GM19238 (cell line): ENCODE measurements at regions not wholly inside any gene's neighbourhood (a gene's known extent, or its start where the extent isn't known, plus 50 kb on each side); places are given as distances from the start of the nearest gene placed in this dataset.

Experiments
- DNase-seq: peaks from one replicate; pipeline ENCODE4 v3.0.0; 2011; ENCODE audit warnings: low spot score; ENCODE audit not compliant: insufficient read length

GRCh38 chr6:168384045-168385036 lies 56.6 kb upstream of the SMOC2 start:
- no peak for DNase-seq

GRCh38 chr6:168385037-168385759 lies 55.8 kb upstream of the SMOC2 start:
- no peak for DNase-seq

- no peak for DNase-seq
Observed at GRCh38 chr6:168385858-168386735, 54.9 kb upstream of the SMOC2 start.

- DNase-seq, result no peak
Observed at GRCh38 chr6:168386973-168387372, 54.0 kb upstream of the SMOC2 start.

GRCh38 chr6:168387426-168387825 lies 53.6 kb upstream of the SMOC2 start:
- DNase-seq, result no peak

GRCh38 chr6:168387911-168388310 lies 53.1 kb upstream of the SMOC2 start:
- DNase-seq, result no peak

- no peak for DNase-seq
Observed at GRCh38 chr6:168388641-168389633, 52.0 kb upstream of the SMOC2 start.

- no peak for DNase-seq
Observed at GRCh38 chr6:168390749-168391420, 50.1 kb upstream of the SMOC2 start.
